ENCODE measurements at regions not wholly inside any gene's neighbourhood (a gene's known extent, or its start where the extent isn't known, plus 50 kb on each side); places are given as distances from the start of the nearest gene placed in this dataset.

DNA sequence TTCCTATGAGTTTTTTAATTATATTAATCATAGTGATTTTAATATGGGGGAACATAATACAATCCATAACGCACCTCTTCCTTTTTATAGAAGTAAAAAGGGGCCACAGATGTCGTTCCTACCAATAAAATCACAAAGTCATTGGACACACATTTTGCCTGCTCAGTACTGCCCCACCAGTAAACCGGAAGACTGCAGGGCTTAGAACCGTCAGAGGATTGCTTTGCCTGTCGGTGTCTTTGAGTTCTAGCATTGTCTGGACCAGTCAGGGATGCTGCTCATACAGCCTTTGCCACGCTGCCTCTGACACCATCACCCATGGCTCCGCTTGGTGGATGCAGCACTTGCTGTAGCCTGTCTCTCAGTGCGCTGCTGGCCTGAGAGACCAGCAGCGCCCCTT is 853.6 kb downstream of the C6orf118 start:
- ChIA-PET CTCF (no interaction called here), POLR2A (no interaction called here)

GRCh38 chr6:164453835-164454234 is 855.6 kb downstream of the C6orf118 start:
- no peak for TF ChIP-seq BHLHE40 (IDR thresholded peaks at IDR 0.05; ENCODE audit: borderline replicate concordance)
- ChIA-PET CTCF (interaction anchor here (0.7 kb wide), 3 partner anchors 14 to 374 kb away, joined by 3 read pairs; no protein-coding TSS in a partner anchor), POLR2A (no interaction called here)
- DNase-seq (ENCODE audit: extremely low spot score) = no peak

More for the DNA sequence above, 853.6 kb downstream of the C6orf118 start:
- TF ChIP-seq PKNOX1 (IDR thresholded peaks at IDR 0.05) (no peak), ELF4 (IDR thresholded peaks at IDR 0.05) (no peak), CTBP1 (IDR thresholded peaks at IDR 0.05; ENCODE audit: borderline replicate concordance) (no peak), SUZ12 (IDR thresholded peaks at IDR 0.05) (no peak), FOXA1 (IDR thresholded peaks at IDR 0.05) (no peak), HDGF (IDR thresholded peaks at IDR 0.05; ENCODE audit: borderline replicate concordance) (no peak), L3MBTL2 (conservative IDR thresholded peaks at IDR 0.05) (no peak), FOXM1 (IDR thresholded peaks at IDR 0.05; ENCODE audit: borderline replicate concordance) (no peak), SP1 (IDR thresholded peaks at IDR 0.05) (no peak), TARDBP (IDR thresholded peaks at IDR 0.05) (no peak), LEF1 (IDR thresholded peaks at IDR 0.05; ENCODE audit: borderline replicate concordance) (no peak), FOXK2 (IDR thresholded peaks at IDR 0.05) (no peak), BHLHE40 (IDR thresholded peaks at IDR 0.05; ENCODE audit: borderline replicate concordance) (no peak), NFRKB (IDR thresholded peaks at IDR 0.05) (no peak), ZNF384 (IDR thresholded peaks at IDR 0.05) (no peak), ARNT (IDR thresholded peaks at IDR 0.05) (no peak)
- peak; percentile 51 for DNase-seq (ENCODE audit: extremely low spot score)

- DNase-seq (ENCODE audit: extremely low spot score) = no peak
- TF ChIP-seq SP1 (IDR thresholded peaks at IDR 0.05) (no peak), ELF4 (IDR thresholded peaks at IDR 0.05) (no peak), SUZ12 (IDR thresholded peaks at IDR 0.05) (no peak), ARNT (IDR thresholded peaks at IDR 0.05) (no peak), CTBP1 (IDR thresholded peaks at IDR 0.05; ENCODE audit: borderline replicate concordance) (no peak), FOXA1 (IDR thresholded peaks at IDR 0.05) (no peak), FOXM1 (IDR thresholded peaks at IDR 0.05; ENCODE audit: borderline replicate concordance) (no peak)
- POLR2A ChIA-PET = no interaction called here
- CTCF ChIA-PET = no interaction called here
Observed at GRCh38 chr6:164442572-164442971, 866.8 kb downstream of the C6orf118 start.

- POLR2A ChIA-PET = no interaction called here
Observed at GRCh38 chr6:164439331-164439730, 870.1 kb downstream of the C6orf118 start.

DNA sequence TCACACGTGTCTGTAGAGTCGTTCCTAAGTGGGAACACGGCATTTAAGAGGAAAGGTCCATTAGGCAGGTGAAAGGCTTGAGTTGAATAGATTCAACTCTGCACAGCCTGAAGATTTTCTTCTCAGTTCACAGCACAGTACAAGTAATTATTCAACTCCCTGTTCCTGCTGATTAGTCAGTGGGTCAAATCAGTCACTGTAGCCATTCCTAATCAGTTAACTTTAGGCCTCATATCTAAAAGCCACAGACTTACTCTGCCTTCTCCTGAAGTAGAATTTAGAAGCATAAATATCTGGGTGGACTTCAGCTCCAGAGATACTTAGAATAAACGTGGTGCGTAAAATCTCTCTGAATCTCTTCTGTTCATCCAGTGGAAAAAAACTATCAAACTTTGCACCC is 872.4 kb downstream of the C6orf118 start:
- ChIA-PET POLR2A (no interaction called here), CTCF (no interaction called here)
- no peak for DNase-seq (ENCODE audit: extremely low spot score)
- TF ChIP-seq FOXM1 (IDR thresholded peaks at IDR 0.05; ENCODE audit: borderline replicate concordance) = no peak
- TF ChIP-seq SP1 (IDR thresholded peaks at IDR 0.05) = no peak
- TF ChIP-seq FOXK2 (IDR thresholded peaks at IDR 0.05) = no peak
- TF ChIP-seq HDGF (IDR thresholded peaks at IDR 0.05; ENCODE audit: borderline replicate concordance) = no peak
- TF ChIP-seq ZNF384 (IDR thresholded peaks at IDR 0.05) = no peak
- no peak for TF ChIP-seq SUZ12 (IDR thresholded peaks at IDR 0.05)
- TF ChIP-seq TARDBP (IDR thresholded peaks at IDR 0.05) = no peak
- TF ChIP-seq PKNOX1 (IDR thresholded peaks at IDR 0.05) = no peak
- TF ChIP-seq FOXA1 (IDR thresholded peaks at IDR 0.05) = no peak
- TF ChIP-seq L3MBTL2 (conservative IDR thresholded peaks at IDR 0.05) = no peak
- TF ChIP-seq ARNT (IDR thresholded peaks at IDR 0.05) = no peak
- TF ChIP-seq NFRKB (IDR thresholded peaks at IDR 0.05) = no peak
- TF ChIP-seq CTBP1 (IDR thresholded peaks at IDR 0.05; ENCODE audit: borderline replicate concordance) = no peak

More at GRCh38 chr6:164439331-164439730, 870.1 kb downstream of the C6orf118 start:
- TF ChIP-seq FOXK2 (IDR thresholded peaks at IDR 0.05) (no peak), ZNF384 (IDR thresholded peaks at IDR 0.05) (no peak), HDGF (IDR thresholded peaks at IDR 0.05; ENCODE audit: borderline replicate concordance) (no peak), FOXA1 (IDR thresholded peaks at IDR 0.05) (no peak), ARNT (IDR thresholded peaks at IDR 0.05) (no peak), LEF1 (IDR thresholded peaks at IDR 0.05; ENCODE audit: borderline replicate concordance) (no peak), L3MBTL2 (conservative IDR thresholded peaks at IDR 0.05) (no peak), FOXM1 (IDR thresholded peaks at IDR 0.05; ENCODE audit: borderline replicate concordance) (no peak), SUZ12 (IDR thresholded peaks at IDR 0.05) (no peak)
- CTCF ChIA-PET = no interaction called here
- no peak for DNase-seq (ENCODE audit: extremely low spot score)

GRCh38 chr6:164427728-164428402 is 881.5 kb downstream of the C6orf118 start:
- ChIA-PET POLR2A (no interaction called here), CTCF (no interaction called here)
- TF ChIP-seq FOXA1 (IDR thresholded peaks at IDR 0.05) = no peak
- TF ChIP-seq NFRKB (IDR thresholded peaks at IDR 0.05) = no peak
- TF ChIP-seq HDGF (IDR thresholded peaks at IDR 0.05; ENCODE audit: borderline replicate concordance) = no peak
- no peak for TF ChIP-seq L3MBTL2 (conservative IDR thresholded peaks at IDR 0.05)
- TF ChIP-seq PKNOX1 (IDR thresholded peaks at IDR 0.05) = no peak
- TF ChIP-seq ZNF384 (IDR thresholded peaks at IDR 0.05) = no peak
- TF ChIP-seq TARDBP (IDR thresholded peaks at IDR 0.05) = no peak
- no peak for TF ChIP-seq SP1 (IDR thresholded peaks at IDR 0.05)
- TF ChIP-seq CTBP1 (IDR thresholded peaks at IDR 0.05; ENCODE audit: borderline replicate concordance) = no peak
- no peak for TF ChIP-seq ELF4 (IDR thresholded peaks at IDR 0.05)
- no peak for DNase-seq (ENCODE audit: extremely low spot score)

All from HEK293T (cell line).